K562 (cell line): ENCODE measurements at regions not wholly inside any gene's neighbourhood (a gene's known extent, or its start where the extent isn't known, plus 50 kb on each side); places are given as distances from the start of the nearest gene placed in this dataset.

Experiments
- ATAC-seq: fragments of 200-7000 bp; cut with Tn5 transposase; 3 replicates; pipeline ENCODE4 v1.9.1; 2020; ENCODE audit warnings: moderate library complexity
- BruUV-seq: library from RNA; stranded (reverse); fragments of 400-500 nt; replicated peaks from 2 replicates; lab custom pipeline; 2021; lab: Mats Ljungman, UMichigan
- CTCF ChIA-PET: fragments of 300-600 bp; formaldehyde crosslinking; extraction: SDS; loops from one replicate; lab custom pipeline; 2021; ENCODE audit warnings: low intra/inter-chr PET ratio; lab: Yijun Ruan, JAX
- POLR2A ChIA-PET: fragments of 300-600, 350-650 bp; sonication (Branson Sonifier 250); formaldehyde crosslinking; extraction: SDS; loops from one replicate; lab custom pipeline; 2021; ENCODE audit warnings: antibody characterized with exemption, inconsistent platforms; lab: Yijun Ruan, JAX
- DNase-seq, 4 experiments: peaks; one replicate each; pipeline versions ENCODE4 v3.0.0 to v3.0.0-alpha.2; 2011 to 2018; ENCODE audit warnings: low spot score in 3 of 4, mixed read lengths in 3 of 4; ENCODE audit errors: extremely low read depth in 1 of 4
- FAIRE-seq: peaks from 2 replicates; lab custom pipeline; 2011; peaks lifted over from hg19 to GRCh38; lab: Jason Lieb, UNC
- H2AFZ ChIP-seq: 2 replicates; pipeline ENCODE4 v1.6.0; 2011; ENCODE audit warnings: low read depth, low read length, control low read depth, inconsistent platforms
- H3K27ac ChIP-seq: fragments of 200-600 bp; 3 replicates; pipeline ENCODE4 v1.8.0; 2011; ENCODE audit warnings: low read depth, mild to moderate bottlenecking, control low read depth, inconsistent platforms, low read length, moderate library complexity, mixed read lengths; ENCODE audit errors: extremely low read depth
- H3K27me3 ChIP-seq, 2 experiments: fragments of 300-600 bp in 1 of 2; 2 replicates in 1 of 2; 3 replicates in 1 of 2; pipeline versions ENCODE4 v1.6.0 to v1.8.0; 2011; ENCODE audit warnings: inconsistent platforms in 2 of 2, low read length in 2 of 2, mild to moderate bottlenecking in 1 of 2, mixed read lengths in 1 of 2, moderate library complexity in 1 of 2; ENCODE audit not compliant: control insufficient read depth in 2 of 2, insufficient read depth in 2 of 2
- H3K36me3 ChIP-seq: fragments of 300-600 bp; 3 replicates; pipeline ENCODE4 v1.8.0; 2011; ENCODE audit warnings: mild to moderate bottlenecking, low read length, inconsistent platforms; ENCODE audit not compliant: control insufficient read depth, insufficient read depth
- H3K4me1 ChIP-seq, 2 experiments: fragments of 200-600 bp in 1 of 2; replicated peaks in 1 of 2; 2 replicates in 1 of 2; 3 replicates in 1 of 2; pipeline versions ENCODE4 v1.5.1 to v1.8.0; 2011; ENCODE audit warnings: inconsistent platforms in 2 of 2, low read length in 2 of 2, mild to moderate bottlenecking in 1 of 2, mixed read lengths in 1 of 2, moderate library complexity in 1 of 2; ENCODE audit not compliant: control insufficient read depth in 2 of 2, insufficient read depth in 2 of 2
- H3K4me2 ChIP-seq: 2 replicates; pipeline ENCODE4 v1.6.1; 2011; ENCODE audit warnings: low read length, control low read depth, inconsistent platforms, mixed read lengths; ENCODE audit not compliant: insufficient read depth
- H3K4me3 ChIP-seq: fragments of 200-600 bp; sonication (generic), shearing (Covaris generic); 2 replicates; pipeline ENCODE4 v1.5.1; 2016; ENCODE audit warnings: control low read depth, inconsistent platforms
- H3K79me2 ChIP-seq: fragments of 200-600 bp; 3 replicates; pipeline ENCODE4 v1.8.0; 2011; ENCODE audit warnings: low read length, inconsistent platforms; ENCODE audit not compliant: control insufficient read depth, insufficient read depth
- H3K9ac ChIP-seq, 2 experiments: 2 replicates each; pipeline versions ENCODE4 v1.6.0 to v1.6.1; 2011; ENCODE audit warnings: low read depth in 2 of 2, low read length in 2 of 2, control low read depth in 1 of 2, inconsistent platforms in 1 of 2, mild to moderate bottlenecking in 1 of 2, mixed read lengths in 1 of 2; ENCODE audit not compliant: insufficient read depth in 1 of 2
- H3K9me1 ChIP-seq: one replicate; pipeline ENCODE4 v1.6.0; 2011; ENCODE audit warnings: inconsistent platforms, mild to moderate bottlenecking, low read length, moderate library complexity; ENCODE audit not compliant: control insufficient read depth, insufficient read depth
- H3K9me3 ChIP-seq: replicated peaks from 2 replicates; pipeline ENCODE4 v1.5.1; 2011; ENCODE audit warnings: low read depth, low read length, inconsistent platforms; ENCODE audit not compliant: control insufficient read depth, insufficient read depth
- H4K20me1 ChIP-seq: replicated peaks from 2 replicates; pipeline ENCODE4 v1.6.1; 2011; ENCODE audit warnings: low read length, inconsistent platforms, mixed read lengths; ENCODE audit not compliant: control insufficient read depth, insufficient read depth
- CBX1 ChIP-seq: sonication (generic); IDR thresholded peaks from 2 replicates; pipeline ENCODE4 v1.6.1; 2016; ENCODE audit warnings: antibody characterized with exemption, low read depth, mild to moderate bottlenecking
- HDAC3 ChIP-seq: fragments of 450-650 bp; IDR thresholded peaks from 2 replicates; pipeline ENCODE4 v1.6.1; 2018; ENCODE audit warnings: borderline replicate concordance, mild to moderate bottlenecking, moderate library complexity; ENCODE audit not compliant: partially characterized antibody
- HIVEP1 ChIP-seq: fragments of 250-450 bp; sonication (Bioruptor Pico); IDR thresholded peaks from 2 replicates; pipeline ENCODE4 v1.4.0; 2020; ENCODE audit warnings: mild to moderate bottlenecking
- NFATC3 ChIP-seq: fragments of 450-650 bp; IDR thresholded peaks from 2 replicates; pipeline ENCODE4 v1.6.1; 2017; ENCODE audit warnings: mild to moderate bottlenecking
- NR1H2 ChIP-seq: sonication (generic); formaldehyde crosslinking; IDR thresholded peaks from 2 replicates; pipeline ENCODE4 v1.4.0; 2020; ENCODE audit warnings: mild to moderate bottlenecking, missing genetic modification reagents
- NUFIP1 ChIP-seq: fragments of 450-650 bp; IDR thresholded peaks from 2 replicates; pipeline ENCODE4 v1.6.1; 2018; ENCODE audit not compliant: partially characterized antibody
- PHB ChIP-seq: fragments of 250-450 bp; sonication (Bioruptor Pico); IDR thresholded peaks from 2 replicates; pipeline ENCODE4 v1.5.0; 2021
- POLR2G ChIP-seq: fragments of 200-400 bp; formaldehyde crosslinking; IDR thresholded peaks from 2 replicates; pipeline ENCODE4 v1.6.1; 2017; ENCODE audit warnings: low read depth, mild to moderate bottlenecking, antibody characterized with exemption, low read length, moderate library complexity
- PTRF ChIP-seq: fragments of 450-650 bp; IDR thresholded peaks from 2 replicates; pipeline ENCODE4 v1.6.1; 2016; ENCODE audit warnings: mild to moderate bottlenecking, missing genetic modification characterization, missing compliant biosample characterization
- SRF ChIP-seq, 2 experiments: fragments of 250-450, 450-650 bp in 1 of 2; sonication (Bioruptor Pico) in 1 of 2; sonication (generic) in 1 of 2; formaldehyde crosslinking; IDR thresholded peaks; 2 replicates each; pipeline versions ENCODE4 v1.5.0 to v1.5.1; 2020 to 2022; ENCODE audit warnings: mild to moderate bottlenecking in 1 of 2, missing genetic modification reagents in 1 of 2
- STAG1 ChIP-seq: sonication (generic); formaldehyde crosslinking; IDR thresholded peaks from 2 replicates; pipeline ENCODE4 v1.5.0; 2020; ENCODE audit warnings: missing genetic modification reagents, borderline replicate concordance
- ZC3H11A ChIP-seq: IDR thresholded peaks from 2 replicates; pipeline ENCODE4 v1.6.1; 2012; ENCODE audit warnings: low read depth, low read length, improper control_type of control experiment
- ZC3H8 ChIP-seq: fragments of 450-650 bp; IDR thresholded peaks from 2 replicates; pipeline ENCODE4 v1.6.1; 2017
- ZKSCAN3 ChIP-seq: fragments of 250-450 bp; sonication (Bioruptor Pico); IDR thresholded peaks from 2 replicates; pipeline ENCODE4 v1.4.0; 2020
- ZNF354B ChIP-seq: fragments of 250-450 bp; sonication (Bioruptor Pico); IDR thresholded peaks from 2 replicates; pipeline ENCODE4 v1.4.0; 2020
- ZNF584 ChIP-seq: fragments of 200-800 bp; sonication (Bioruptor generic); IDR thresholded peaks from 2 replicates; pipeline ENCODE4 v1.6.1; 2016; ENCODE audit warnings: low read depth, mild to moderate bottlenecking, missing genetic modification characterization, missing compliant biosample characterization
- ZNF699 ChIP-seq: fragments of 250-450 bp; sonication (Bioruptor Pico); IDR thresholded peaks from 2 replicates; pipeline ENCODE4 v1.8.0; 2021; ENCODE audit warnings: mild to moderate bottlenecking, moderate library complexity; ENCODE audit not compliant: insufficient replicate concordance
- WGBS: fragments of 100-300 bp; shearing (Covaris generic); methylation state at CpG from one replicate; pipeline ENCODE4 v1.1.6; 2016; ENCODE audit warnings: low coverage, mixed read lengths; ENCODE audit not compliant: insufficient coverage; ENCODE audit errors: missing lambda C conversion rate; 5-methylcytosine and 5-hydroxymethylcytosine counted together
- in situ Hi-C: fragments of 300-500 bp; cut with MboI; formaldehyde crosslinking; loops from 4 replicates; pipeline ENCODE4 v1.15.0; 2018; ENCODE audit warnings: inconsistent platforms, mixed read lengths
- intact Hi-C: fragments of 100-400 bp; cut with micrococcal nuclease; formaldehyde crosslinking; loops from 2 replicates; pipeline ENCODE4 v1.14.2; 2022
- TF ChIP-seq, protein P1 (sequence below): sonication (generic); formaldehyde crosslinking; IDR thresholded peaks from 2 replicates; pipeline ENCODE4 v1.8.0; 2023; ENCODE audit warnings: mild to moderate bottlenecking, missing genetic modification reagents
- TF ChIP-seq, protein P2 (sequence below): fragments of 450-650 bp; conservative IDR thresholded peaks from 2 replicates; pipeline ENCODE4 v1.6.1; 2016; ENCODE audit warnings: missing genetic modification characterization, low read depth, mild to moderate bottlenecking, control low read depth, missing compliant biosample characterization

DNA sequence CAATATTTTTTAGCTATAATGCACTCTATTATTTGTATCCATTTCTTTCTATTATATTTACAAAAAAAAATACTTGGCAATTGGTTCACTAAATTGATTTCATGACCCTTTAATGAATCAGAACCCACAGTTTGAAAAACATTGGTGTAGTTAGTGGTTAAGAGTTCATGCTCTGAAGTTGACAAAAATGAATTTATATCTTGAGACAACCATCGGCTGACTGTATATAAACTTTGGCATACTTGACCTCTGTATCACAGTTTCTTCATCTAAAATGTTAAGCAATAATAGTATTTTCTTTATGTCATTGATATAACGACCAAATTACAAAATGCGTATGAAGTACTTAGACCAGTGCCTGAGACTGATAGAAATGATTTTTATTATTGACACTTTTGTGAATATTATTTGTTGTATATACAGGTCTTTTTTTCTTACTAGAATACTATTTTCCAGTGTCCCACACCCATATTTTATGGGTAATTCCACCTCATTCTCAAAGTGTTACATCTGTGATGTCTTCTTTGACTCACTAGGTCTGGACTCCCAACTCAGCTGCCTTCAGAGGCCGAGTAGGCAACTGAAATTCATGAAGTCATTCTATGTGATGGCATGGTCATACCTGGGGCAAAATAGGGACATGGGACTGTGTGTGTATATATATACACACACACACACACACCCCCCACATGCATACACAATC lies 459.2 kb downstream of the RFPL4B start:
- no peak overlapping the region for H3K27ac ChIP-seq
- intact Hi-C loops = no loop called here
- no peaks in the 10 kb centered on the region for H3K27me3 ChIP-seq
- FAIRE-seq (no peak), ATAC-seq (no peak), DNase-seq (no peak)
- TF ChIP-seq PHB (CRISPR knock-in tag) (no peak), HIVEP1 (CRISPR knock-in tag) (no peak), ZNF699 (CRISPR knock-in tag) (no peak), ZC3H8 (no peak), NR1H2 (CRISPR knock-in tag) (no peak), ZKSCAN3 (CRISPR knock-in tag) (no peak), ZC3H11A (no peak), CBX1 (no peak), NFATC3 (no peak), ZNF354B (CRISPR knock-in tag) (no peak), SRF (CRISPR knock-in tag; IDR thresholded peaks at IDR 0.05) (no peak), POLR2G (no peak), NUFIP1 (no peak), HDAC3 (no peak), STAG1 (CRISPR knock-in tag) (no peak), PTRF (tag) (no peak), ZNF584 (CRISPR knock-in tag) (no peak)
- TF ChIP-seq, protein P1, sequence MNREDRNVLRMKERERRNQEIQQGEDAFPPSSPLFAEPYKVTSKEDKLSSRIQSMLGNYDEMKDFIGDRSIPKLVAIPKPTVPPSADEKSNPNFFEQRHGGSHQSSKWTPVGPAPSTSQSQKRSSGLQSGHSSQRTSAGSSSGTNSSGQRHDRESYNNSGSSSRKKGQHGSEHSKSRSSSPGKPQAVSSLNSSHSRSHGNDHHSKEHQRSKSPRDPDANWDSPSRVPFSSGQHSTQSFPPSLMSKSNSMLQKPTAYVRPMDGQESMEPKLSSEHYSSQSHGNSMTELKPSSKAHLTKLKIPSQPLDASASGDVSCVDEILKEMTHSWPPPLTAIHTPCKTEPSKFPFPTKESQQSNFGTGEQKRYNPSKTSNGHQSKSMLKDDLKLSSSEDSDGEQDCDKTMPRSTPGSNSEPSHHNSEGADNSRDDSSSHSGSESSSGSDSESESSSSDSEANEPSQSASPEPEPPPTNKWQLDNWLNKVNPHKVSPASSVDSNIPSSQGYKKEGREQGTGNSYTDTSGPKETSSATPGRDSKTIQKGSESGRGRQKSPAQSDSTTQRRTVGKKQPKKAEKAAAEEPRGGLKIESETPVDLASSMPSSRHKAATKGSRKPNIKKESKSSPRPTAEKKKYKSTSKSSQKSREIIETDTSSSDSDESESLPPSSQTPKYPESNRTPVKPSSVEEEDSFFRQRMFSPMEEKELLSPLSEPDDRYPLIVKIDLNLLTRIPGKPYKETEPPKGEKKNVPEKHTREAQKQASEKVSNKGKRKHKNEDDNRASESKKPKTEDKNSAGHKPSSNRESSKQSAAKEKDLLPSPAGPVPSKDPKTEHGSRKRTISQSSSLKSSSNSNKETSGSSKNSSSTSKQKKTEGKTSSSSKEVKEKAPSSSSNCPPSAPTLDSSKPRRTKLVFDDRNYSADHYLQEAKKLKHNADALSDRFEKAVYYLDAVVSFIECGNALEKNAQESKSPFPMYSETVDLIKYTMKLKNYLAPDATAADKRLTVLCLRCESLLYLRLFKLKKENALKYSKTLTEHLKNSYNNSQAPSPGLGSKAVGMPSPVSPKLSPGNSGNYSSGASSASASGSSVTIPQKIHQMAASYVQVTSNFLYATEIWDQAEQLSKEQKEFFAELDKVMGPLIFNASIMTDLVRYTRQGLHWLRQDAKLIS (CRISPR knock-in tag) = no peak
- TF ChIP-seq, protein P2, sequence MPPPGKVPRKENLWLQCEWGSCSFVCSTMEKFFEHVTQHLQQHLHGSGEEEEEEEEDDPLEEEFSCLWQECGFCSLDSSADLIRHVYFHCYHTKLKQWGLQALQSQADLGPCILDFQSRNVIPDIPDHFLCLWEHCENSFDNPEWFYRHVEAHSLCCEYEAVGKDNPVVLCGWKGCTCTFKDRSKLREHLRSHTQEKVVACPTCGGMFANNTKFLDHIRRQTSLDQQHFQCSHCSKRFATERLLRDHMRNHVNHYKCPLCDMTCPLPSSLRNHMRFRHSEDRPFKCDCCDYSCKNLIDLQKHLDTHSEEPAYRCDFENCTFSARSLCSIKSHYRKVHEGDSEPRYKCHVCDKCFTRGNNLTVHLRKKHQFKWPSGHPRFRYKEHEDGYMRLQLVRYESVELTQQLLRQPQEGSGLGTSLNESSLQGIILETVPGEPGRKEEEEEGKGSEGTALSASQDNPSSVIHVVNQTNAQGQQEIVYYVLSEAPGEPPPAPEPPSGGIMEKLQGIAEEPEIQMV (tag) = no peak
- WGBS = 2% methylated on average over 4 of the region's 4 CpGs
- no peaks in the 10 kb centered on the region for H3K9me3 ChIP-seq
- H3K4me2 ChIP-seq = no peak overlapping the region
- no peaks in the 10 kb centered on the region for H3K36me3 ChIP-seq
- BruUV-seq = no TSS peak
- no peaks in the 10 kb centered on the region for H3K9me1 ChIP-seq
- in situ Hi-C loops = no loop called here
- no peaks in the 10 kb centered on the region for H4K20me1 ChIP-seq
- H3K79me2 ChIP-seq = no peaks in the 10 kb centered on the region
- H3K9ac ChIP-seq = no peak overlapping the region
- POLR2A ChIA-PET = no interaction called here
- H3K4me3 ChIP-seq = no peak overlapping the region
- CTCF ChIA-PET = no interaction called here
- H2AFZ ChIP-seq = no peak overlapping the region
- H3K4me1 ChIP-seq = no peaks in the 10 kb centered on the region
